ENCODE measurements at regions not wholly inside any gene's neighbourhood (a gene's known extent, or its start where the extent isn't known, plus 50 kb on each side); places are given as distances from the start of the nearest gene placed in this dataset.

GRCh38 chr2:125073440-125073839, 1048.4 kb downstream of the CNTNAP5 start:
- TF ChIP-seq CTCF (IDR thresholded peaks at IDR 0.05) (no peak), POLR2A (IDR thresholded peaks at IDR 0.05) (no peak)

Measured in right lobe of liver (tissue), 4 donors.